ENCODE measurements at regions not wholly inside any gene's neighbourhood (a gene's known extent, or its start where the extent isn't known, plus 50 kb on each side); places are given as distances from the start of the nearest gene placed in this dataset.

DNA sequence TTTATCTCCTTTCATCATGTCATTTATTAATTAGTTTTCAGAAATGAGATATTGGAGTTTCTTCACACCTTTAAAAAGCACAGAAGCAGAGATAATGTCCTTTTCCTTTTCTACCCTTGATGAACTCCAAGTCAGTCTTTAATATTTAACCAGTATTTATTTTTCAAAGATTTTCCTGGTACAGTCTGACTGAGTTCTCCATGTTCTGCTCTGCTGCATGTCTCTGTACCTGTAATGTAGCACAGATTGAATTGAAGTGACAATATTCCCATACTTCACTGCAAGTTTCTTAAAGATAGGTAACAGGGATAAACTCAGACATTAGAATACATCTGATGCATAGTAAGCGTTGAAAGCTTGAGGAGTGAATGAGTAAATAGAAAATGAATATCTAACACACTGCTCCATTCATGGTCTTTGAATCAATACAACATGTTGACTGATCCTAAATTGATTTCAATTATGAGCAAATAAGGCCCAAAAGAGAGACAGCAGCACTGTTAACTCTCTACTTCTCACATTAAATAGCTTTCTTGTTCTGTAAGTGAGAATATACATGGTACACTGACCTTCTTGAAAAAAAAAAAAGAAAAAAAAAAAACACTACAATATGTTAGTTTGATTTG lies 1323.6 kb upstream of the PRR20A start:
- intact Hi-C loops (cut with DNase I; ENCODE audit: low total_unique reads), result no loop called here
- H3K27ac ChIP-seq, result peak overlapping the region in 1 of 5 donors; percentile 1
- DNase-seq, result peak in 1 of 2 donors; percentile 14
- no peaks in the 10 kb centered on the region for H3K36me3 ChIP-seq
- H3K4me1 ChIP-seq, result no peaks in the 10 kb centered on the region
- peaks cover 0 to 15% (median 3%) of the 10 kb centered on the region in 4 donors for H3K9me3 ChIP-seq
- H3K27me3 ChIP-seq, result no peaks in the 10 kb centered on the region
- TF ChIP-seq EP300 (IDR thresholded peaks at IDR 0.05) (no peak), POLR2AphosphoS5 (IDR thresholded peaks at IDR 0.05) (no peak), POLR2A (IDR thresholded peaks at IDR 0.05) (no peak)
- TF ChIP-seq, protein P1, sequence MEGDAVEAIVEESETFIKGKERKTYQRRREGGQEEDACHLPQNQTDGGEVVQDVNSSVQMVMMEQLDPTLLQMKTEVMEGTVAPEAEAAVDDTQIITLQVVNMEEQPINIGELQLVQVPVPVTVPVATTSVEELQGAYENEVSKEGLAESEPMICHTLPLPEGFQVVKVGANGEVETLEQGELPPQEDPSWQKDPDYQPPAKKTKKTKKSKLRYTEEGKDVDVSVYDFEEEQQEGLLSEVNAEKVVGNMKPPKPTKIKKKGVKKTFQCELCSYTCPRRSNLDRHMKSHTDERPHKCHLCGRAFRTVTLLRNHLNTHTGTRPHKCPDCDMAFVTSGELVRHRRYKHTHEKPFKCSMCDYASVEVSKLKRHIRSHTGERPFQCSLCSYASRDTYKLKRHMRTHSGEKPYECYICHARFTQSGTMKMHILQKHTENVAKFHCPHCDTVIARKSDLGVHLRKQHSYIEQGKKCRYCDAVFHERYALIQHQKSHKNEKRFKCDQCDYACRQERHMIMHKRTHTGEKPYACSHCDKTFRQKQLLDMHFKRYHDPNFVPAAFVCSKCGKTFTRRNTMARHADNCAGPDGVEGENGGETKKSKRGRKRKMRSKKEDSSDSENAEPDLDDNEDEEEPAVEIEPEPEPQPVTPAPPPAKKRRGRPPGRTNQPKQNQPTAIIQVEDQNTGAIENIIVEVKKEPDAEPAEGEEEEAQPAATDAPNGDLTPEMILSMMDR (IDR thresholded peaks at IDR 0.05), result no peak
- 32 to 71% (median 52%) methylated on average over 1 of the region's 1 CpG for WGBS, 5 donors
- H3K4me3 ChIP-seq, result no peak overlapping the region

DNA sequence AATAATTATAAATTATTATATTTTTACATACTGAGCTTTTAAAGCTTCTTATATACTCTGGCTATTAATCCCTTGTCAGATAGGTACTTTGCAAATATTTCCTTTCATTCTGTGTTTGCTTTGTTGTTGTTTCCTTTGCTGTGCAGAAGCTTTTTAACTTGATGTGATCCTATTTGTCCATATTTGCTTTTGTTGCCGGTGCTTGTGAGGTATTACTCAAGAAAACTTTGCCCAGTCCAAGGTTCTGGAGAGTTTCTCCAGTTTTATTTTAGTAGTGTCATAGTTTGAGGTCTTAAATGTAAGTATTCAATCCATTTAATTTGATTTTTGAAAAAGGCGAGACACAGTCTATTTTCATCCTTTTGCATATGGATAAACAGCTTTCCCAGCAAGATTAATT lies 1319.9 kb upstream of the PRR20A start:
- no peaks in the 10 kb centered on the region for H3K4me1 ChIP-seq
- intact Hi-C loops (cut with DNase I; ENCODE audit: low total_unique reads), result no loop called here

DNA sequence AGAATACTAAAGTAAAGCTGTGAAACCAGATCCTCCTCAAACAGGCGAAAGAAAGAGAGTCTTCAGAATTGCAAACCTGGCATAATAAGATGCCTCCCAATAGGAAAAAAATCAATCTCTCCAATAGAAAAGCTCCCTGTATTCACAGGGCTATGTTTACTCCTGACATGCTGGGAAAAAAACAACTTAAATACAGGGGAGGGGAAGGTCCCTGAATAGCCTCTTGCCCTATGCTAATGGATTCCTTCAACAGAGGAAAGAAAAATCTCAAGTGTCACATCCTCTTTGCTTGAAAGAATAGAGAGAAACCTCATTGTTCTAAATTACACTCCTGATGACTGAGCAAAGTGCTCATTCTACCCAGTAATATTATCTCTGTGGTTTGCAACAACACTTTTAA lies 1271.1 kb upstream of the PRR20A start:
- H3K36me3 ChIP-seq, result no peaks in the 10 kb centered on the region
- DNase-seq, result no peak
- H3K4me1 ChIP-seq, result no peaks in the 10 kb centered on the region
- H3K27me3 ChIP-seq, result no peaks in the 10 kb centered on the region
- peaks cover 0 to 59% (median 32%) of the 10 kb centered on the region in 4 donors for H3K9me3 ChIP-seq
- 63 to 82% (median 67%) methylated on average over 1 of the region's 1 CpG for WGBS, 5 donors
- intact Hi-C loops (cut with DNase I; ENCODE audit: low total_unique reads), result no loop called here
- no peak overlapping the region for H3K4me3 ChIP-seq
- no peak overlapping the region for H3K27ac ChIP-seq
- TF ChIP-seq, protein P1 (IDR thresholded peaks at IDR 0.05), result no peak
- TF ChIP-seq POLR2AphosphoS5 (IDR thresholded peaks at IDR 0.05) (no peak), POLR2A (IDR thresholded peaks at IDR 0.05) (no peak), EP300 (IDR thresholded peaks at IDR 0.05) (no peak)

More for the DNA sequence above, 1319.9 kb upstream of the PRR20A start:
- no peak overlapping the region for H3K27ac ChIP-seq
- no peaks in the 10 kb centered on the region for H3K36me3 ChIP-seq
- H3K9me3 ChIP-seq, result peaks cover 0 to under 1% (median 0%) of the 10 kb centered on the region in 4 donors
- H3K4me3 ChIP-seq, result no peak overlapping the region
- no peak for DNase-seq
- TF ChIP-seq POLR2AphosphoS5 (IDR thresholded peaks at IDR 0.05), result no peak
- TF ChIP-seq POLR2A (IDR thresholded peaks at IDR 0.05), result no peak
- TF ChIP-seq, protein P1 (IDR thresholded peaks at IDR 0.05), result no peak
- TF ChIP-seq EP300 (IDR thresholded peaks at IDR 0.05), result no peak
- 60 to 74% (median 64%) methylated on average over 2 of the region's 2 CpGs for WGBS, 5 donors
- H3K27me3 ChIP-seq, result no peaks in the 10 kb centered on the region

DNA sequence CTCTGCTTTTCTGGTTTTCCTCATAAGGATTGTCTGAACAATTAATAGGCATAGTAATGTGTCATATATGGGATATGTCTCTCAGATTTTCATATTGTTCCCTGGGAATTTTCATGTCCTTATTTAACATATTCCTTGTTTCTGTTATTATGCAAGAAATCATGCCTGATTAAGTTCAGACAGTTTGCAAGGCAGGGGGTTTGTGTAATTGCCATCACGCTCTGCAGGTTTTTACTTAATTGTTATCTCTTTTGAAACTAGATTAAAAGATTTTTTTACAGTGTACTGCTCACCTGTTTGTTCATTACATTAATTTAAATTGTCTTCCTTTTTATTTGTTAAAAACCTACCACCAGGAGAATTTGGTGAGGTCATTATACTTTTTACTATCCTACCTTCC lies 1253.2 kb upstream of the PRR20A start:
- intact Hi-C loops (cut with DNase I; ENCODE audit: low total_unique reads), result no loop called here
- TF ChIP-seq POLR2AphosphoS5 (IDR thresholded peaks at IDR 0.05) (no peak), POLR2A (IDR thresholded peaks at IDR 0.05) (no peak), EP300 (IDR thresholded peaks at IDR 0.05) (no peak)
- TF ChIP-seq, protein P1 (IDR thresholded peaks at IDR 0.05), result no peak
- H3K4me1 ChIP-seq, result no peaks in the 10 kb centered on the region
- no peaks in the 10 kb centered on the region for H3K36me3 ChIP-seq
- DNase-seq, result no peak
- no peak overlapping the region for H3K27ac ChIP-seq
- no peaks in the 10 kb centered on the region for H3K27me3 ChIP-seq
- no peak overlapping the region for H3K4me3 ChIP-seq
- 67 to 84% (median 76%) methylated on average over 1 of the region's 1 CpG for WGBS, 5 donors
- H3K9me3 ChIP-seq, result peaks cover 0 to 26% (median 3%) of the 10 kb centered on the region in 4 donors

Measured in stomach (tissue), 8 donors.